ENCODE measurements at regions not wholly inside any gene's neighbourhood (a gene's known extent, or its start where the extent isn't known, plus 50 kb on each side); places are given as distances from the start of the nearest gene placed in this dataset.
"Not testable (repeated sequence)": the region's sequence is repeated elsewhere in the genome, so short reads cannot be mapped to it uniquely, and the experiment has no call there.

DNA sequence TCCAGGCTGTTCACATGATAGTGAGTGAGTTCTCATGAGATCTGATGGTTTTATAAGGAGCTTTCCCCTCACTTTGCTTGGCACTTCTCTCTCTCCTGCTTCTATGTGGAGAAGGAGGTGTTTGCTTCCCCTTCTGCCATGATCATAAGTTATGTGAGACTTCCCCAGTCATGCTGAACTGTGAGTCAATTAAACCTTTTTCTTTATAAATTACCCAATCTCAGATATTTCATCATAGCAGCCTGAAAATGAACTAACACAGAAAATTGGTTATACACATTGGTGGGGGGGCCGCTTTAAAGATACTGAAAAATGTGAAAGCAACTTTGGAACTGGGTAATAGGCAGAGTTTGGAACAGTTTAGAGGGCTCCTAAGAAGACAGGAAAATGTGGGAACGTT is 741.1 kb upstream of the LUZP2 start:
- intact Hi-C loops (cut with DNase I) = no loop called here
- DNase-seq (ENCODE audit: low spot score) = no peak

DNA sequence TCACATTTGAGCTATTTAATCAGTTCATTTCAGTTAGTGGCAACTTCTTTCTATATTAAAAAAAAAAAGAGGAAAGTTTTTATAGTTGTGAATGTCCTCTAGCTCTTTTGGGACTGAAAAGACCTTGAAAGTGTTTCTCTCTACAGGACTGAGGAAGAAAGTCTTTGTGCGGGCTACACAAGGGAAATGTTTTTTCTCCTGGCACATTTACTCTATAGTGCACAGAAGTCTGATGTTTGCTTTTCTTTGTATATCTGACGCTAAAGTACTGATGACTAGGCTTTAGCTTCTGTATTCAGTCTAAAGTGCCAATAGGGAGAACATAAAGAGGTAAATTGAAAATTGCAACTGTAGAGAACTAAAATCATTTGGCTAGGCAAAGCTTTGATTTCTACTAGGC is 737.4 kb upstream of the LUZP2 start:
- intact Hi-C loops (cut with DNase I) = no loop called here
- DNase-seq (ENCODE audit: low spot score) = no peak

DNA sequence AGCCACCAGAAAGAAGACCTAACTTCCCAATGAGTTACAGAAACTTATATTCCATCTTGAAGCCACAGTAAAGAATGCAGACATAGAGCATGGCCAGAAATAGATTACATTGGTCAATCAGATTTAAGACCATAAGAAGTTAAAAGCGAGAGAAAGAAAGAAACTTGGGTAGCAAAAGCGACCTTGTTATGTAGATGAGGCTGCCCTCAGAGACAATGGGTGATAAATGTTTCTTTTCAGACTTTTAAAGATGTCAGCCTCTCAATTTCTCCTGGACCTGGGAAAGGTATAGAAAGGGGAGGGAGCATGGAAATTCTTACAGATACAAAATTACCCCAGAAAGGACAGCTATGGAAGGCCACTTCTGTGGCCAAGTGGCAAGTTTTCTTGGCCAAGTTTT is 732.6 kb upstream of the LUZP2 start:
- intact Hi-C loops (cut with DNase I) = no loop called here
- DNase-seq (ENCODE audit: low spot score) = no peak

DNA sequence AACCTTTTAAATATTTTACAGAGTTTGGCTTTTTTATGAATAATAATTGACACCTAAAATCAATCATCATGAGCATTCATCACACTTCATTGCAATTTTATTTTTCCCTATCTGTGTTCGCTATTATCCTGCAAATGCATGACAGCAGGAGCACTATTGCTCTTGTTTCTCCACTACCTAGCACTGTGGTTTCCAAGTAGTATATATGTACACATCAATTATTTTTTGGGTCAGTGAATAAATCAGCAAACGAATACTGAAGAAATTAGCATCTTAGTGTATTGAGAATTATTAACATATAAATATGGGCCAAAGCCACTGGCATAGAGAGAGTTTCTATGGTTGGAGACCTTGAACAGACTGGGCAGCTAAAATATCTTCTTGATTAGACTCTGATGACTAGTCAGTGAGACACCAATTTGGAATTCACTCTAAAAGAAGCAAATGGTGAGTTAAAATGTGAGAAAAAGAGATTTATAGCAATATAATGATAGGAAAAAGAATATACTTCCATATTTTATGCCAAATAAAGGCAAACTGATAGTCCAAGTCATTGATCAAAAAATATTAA is 731.1 kb upstream of the LUZP2 start:
- no peak for DNase-seq (ENCODE audit: low spot score)
- intact Hi-C loops (cut with DNase I) = no loop called here

DNA sequence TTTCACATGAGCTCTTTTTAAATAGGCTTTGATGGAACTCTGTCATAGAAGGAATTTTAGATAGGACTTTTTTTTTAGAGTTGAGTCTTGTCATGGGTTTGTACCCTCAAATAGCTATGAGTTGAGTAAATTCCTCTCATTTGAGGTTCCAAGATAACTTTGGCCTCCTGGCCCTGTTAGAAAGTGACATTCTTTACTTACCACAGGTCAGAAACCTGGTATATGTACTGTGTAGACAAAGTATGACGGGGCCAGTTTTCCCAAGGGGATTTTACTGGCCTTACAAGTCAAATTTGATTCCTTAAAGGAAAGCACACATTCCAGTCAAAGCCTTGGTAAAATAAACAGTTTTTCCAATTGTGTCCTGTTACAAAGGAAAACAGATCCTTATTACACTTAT is 729.3 kb upstream of the LUZP2 start:
- intact Hi-C loops (cut with DNase I) = no loop called here
- DNase-seq (ENCODE audit: low spot score) = no peak

DNA sequence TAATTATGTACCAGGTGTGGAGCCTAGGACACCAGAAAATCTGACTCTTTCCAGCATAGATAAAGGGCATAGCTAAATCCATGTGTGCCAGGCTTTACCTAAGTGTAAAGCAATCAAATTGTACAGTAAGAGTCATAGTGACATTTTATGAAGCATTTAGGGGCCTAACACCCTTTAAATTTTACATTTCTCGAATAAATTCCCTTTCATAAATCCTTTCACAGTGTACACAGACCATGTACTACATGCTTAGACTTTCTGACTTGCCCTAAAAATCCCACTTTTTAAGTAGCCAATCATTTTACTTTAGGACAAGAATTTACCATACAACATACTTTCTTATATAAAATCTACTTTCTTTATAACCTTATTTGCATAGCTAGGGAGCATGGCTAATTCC is 727.6 kb upstream of the LUZP2 start:
- intact Hi-C loops (cut with DNase I) = no loop called here
- no peak for DNase-seq (ENCODE audit: low spot score)

DNA sequence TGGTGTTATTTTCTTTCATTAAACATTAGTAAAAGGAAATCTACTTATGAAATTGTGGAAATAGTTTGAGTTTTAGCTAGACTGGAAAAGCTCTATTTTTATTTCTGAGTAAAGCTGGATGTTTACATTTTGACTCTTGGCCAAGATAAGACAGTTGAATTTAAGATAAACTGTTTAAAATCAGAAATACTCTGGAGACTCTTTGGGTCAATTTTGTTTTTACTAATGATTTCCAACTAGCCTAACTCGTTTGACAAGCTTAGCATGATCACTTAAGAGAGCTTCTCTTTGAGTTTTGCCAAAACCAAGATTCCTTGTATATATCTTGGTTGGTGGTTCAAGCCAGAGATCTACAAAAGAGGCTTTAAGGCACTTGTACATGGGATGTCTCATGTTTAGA is 724.8 kb upstream of the LUZP2 start:
- DNase-seq (ENCODE audit: low spot score) = no peak
- intact Hi-C loops (cut with DNase I) = no loop called here

DNA sequence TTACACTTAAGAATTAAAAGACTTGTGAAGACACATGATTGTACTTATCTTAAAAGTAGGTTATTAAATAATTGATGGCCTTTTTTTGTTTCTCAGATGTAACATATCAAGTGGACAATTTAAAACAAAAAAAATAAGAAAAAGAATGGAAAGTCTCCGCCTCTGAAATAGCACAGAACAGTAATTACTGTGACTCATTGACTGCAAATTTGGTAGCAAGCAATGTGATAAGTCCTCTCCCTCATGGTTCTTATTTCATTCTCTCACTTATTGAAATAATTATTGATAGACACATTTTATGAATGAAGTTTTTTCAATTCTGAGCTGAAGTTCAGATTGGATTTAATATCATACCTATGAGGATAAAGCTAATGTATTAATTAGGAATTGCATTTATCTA is 717.9 kb upstream of the LUZP2 start:
- intact Hi-C loops (cut with DNase I) = no loop called here
- no peak for DNase-seq (ENCODE audit: low spot score)

DNA sequence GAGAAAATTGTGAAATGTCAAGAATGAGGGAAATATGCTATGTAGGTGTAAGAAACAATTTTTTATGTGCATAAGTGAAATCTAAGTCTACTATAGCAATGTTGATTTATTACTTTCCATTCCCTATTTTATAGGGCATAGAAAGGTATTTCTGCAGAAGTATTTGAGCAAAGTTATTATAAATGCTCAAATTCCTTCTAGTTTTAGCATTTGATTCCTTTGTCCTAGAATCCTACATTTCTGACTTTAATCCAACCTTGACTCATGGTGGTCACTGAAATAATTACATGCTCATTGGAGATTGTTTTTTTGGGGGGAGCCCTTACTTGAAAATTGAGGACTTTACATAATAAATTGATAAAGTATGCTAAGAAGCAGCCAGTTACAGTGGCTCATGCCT is 716.6 kb upstream of the LUZP2 start:
- intact Hi-C loops (cut with DNase I) = no loop called here
- DNase-seq (ENCODE audit: low spot score) = no peak

DNA sequence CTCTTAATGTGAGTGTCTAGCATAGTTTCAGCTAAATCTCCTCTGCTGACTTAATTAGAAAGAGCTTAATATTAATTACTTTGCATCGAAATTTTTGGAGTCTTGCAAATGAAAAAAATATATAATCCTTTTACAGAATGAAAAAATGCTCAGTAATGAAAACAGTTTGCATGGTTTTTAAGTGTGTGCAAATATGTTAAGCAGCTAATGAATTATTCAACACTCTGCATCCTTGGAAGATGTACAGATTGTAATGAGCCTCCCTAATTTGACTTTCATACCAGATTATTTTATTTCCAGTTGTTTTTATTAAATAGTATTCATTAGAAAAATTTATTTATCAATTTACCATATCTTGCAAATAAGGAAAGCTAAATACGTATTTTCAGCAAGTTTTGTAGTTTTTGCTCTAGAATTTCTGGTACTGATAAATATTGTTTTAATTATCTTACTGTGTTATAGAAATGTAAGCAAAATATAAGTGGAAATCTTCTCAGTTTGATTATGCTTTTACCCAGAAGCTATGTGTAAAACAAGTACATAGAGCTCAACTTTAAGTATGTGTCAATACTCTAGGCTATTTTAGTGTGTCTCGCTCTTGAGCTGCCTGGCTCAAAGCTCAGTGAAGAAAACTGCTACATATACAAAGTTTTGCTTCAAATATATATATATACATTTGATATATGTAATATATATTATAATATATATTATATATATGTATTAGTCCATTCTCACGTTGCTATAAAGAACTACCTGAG is 714.9 kb upstream of the LUZP2 start:
- intact Hi-C loops (cut with DNase I) = no loop called here
- no peak for DNase-seq (ENCODE audit: low spot score)

DNA sequence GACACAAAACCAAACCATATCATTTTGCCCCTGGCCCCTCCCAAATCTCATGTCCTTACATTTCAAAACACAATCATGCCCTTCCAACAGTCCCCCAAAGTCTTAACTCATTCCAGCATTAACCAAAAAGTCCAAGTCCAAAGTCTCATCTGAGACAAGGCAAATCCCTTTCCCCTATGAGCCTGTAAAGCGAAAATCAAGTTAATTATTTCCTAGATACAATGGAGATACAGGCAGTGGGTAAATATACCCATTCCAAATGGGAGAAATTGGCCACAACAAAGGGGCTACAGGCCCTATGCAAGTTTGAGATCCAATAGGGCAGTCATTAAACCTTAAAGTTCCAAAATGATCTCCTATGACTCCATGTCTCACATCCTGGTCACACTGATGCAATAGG is 709.9 kb upstream of the LUZP2 start:
- DNase-seq (ENCODE audit: low spot score); intact Hi-C loops (cut with DNase I): not testable (repeated sequence)

DNA sequence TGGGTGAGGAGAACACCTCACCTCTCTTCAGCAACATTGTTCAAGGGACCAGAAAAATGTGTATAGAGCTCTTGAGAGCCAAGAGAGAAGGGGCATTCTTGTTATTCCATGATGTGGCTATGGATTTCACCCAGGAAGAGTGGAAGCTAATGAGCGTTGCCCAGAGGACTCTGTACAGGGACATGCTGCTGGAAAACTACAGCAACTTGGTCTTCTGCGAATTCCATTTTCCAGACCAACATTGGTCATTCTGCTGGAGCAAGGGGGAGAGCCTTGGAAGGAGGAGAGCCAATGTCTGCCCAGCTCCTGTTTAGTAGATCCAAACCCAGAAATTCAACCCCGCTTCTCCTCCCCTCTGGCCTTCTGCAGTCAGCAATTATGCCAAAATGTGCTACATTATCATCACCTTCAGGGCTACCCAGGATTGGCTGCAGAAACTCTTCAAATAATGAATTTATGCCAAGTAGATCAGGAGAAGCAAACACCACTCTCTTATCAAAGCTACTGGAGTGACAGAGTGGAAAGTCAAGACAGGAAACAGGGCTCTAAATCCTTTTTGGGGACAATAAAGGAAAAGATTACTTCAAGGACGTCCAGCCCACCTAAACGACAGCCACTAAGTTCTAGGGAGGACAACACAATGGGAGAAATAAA is 707.5 kb upstream of the LUZP2 start:
- DNase-seq (ENCODE audit: low spot score) = no peak
- intact Hi-C loops (cut with DNase I) = no loop called here

DNA sequence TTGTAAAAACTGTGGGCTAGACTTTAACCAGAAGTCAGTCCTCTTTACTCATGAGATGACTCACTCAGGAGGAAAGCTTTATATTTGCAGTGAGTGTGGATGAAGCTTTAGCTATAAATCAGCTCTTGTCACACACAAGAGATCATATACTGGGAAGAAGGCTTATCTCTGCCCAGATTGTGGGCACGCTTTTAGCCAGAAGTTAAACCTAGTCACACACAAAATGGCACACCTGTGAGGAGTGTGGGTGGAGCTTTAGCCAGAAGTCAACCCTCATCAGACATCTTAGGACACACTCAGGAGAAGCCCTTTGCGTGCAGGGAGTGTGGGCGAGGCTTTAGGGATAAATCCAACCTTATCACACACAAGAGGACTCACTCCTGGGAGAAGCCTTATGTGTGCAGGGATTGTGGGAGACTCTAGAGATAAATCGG is 706.9 kb upstream of the LUZP2 start:
- no peak for DNase-seq (ENCODE audit: low spot score)
- intact Hi-C loops (cut with DNase I) = no loop called here

DNA sequence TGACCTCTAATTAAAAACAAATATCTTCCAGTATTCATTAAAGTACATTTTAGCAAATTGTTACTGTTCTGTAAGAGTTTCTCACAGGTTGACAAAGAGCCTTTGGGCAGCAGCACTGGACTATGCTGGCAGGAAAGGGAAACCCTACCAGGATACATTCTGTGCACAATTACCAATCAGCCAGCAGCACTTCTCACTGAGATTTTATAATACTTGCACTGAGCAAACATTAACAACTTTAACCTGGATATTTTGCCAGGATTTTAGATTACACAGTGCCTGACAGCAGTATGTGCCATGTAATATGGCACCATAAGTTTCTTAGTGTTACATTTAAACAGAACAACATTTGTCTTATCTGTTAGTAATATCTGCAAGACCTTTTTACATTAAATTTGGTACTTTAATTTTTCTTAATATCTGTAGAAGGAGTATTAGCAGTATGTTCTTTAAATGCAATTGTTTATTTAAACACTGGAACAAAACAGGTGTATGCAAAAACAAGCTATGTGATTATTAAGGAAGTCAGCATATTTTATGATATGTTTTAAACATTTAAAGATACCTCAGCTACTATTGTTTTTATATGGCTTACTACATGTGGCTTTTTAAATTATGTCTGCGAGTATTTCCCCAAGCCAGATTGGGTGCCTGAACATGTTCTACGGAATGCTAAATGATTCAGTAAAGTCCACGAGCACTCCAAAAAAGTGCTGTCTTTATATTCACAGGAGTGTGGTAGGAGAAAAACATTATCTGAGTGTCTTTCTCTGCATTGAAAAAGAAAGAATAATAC is 699.0 kb upstream of the LUZP2 start:
- DNase-seq (ENCODE audit: low spot score) = no peak
- intact Hi-C loops (cut with DNase I) = no loop called here

DNA sequence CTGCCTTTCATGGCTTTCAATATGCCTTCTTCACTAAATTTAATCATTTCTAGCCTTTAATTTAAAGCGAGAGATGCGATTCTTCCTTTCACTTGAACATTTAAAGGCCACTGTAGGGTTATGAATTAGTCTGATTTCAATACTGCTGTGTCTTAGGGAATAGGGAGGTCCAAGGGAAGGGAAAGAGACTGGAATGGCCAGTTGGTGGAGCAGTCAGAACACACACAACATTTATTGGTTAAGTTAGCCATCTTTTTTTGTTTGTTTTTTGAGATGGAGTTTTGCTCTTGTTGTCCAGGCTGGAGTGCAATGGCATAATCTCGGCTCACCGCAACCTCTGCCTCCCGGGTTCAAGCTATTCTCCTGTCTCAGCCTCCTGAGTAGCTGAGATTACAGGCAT is 662.5 kb upstream of the LUZP2 start:
- intact Hi-C loops (cut with DNase I); DNase-seq (ENCODE audit: low spot score): not testable (repeated sequence)

DNA sequence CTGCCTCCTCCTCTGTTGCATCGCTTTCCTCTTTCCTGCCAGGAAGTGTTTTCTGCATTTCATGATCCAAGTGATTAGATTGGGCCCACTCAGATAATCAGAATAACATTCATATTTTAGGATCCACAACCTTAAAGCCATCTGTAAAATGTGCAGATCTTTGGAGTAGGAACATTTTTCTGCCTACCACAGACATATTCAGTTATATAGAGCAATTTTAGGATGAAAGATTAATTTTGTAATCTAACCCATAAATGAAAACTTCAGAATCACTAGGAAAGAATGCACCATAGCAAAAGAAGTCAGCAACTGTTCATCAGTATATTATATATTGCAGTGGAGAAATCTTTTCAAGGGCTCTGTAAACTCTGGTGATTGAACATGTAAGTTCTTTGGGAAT is 659.9 kb upstream of the LUZP2 start:
- no peak for DNase-seq (ENCODE audit: low spot score)
- intact Hi-C loops (cut with DNase I) = no loop called here

DNA sequence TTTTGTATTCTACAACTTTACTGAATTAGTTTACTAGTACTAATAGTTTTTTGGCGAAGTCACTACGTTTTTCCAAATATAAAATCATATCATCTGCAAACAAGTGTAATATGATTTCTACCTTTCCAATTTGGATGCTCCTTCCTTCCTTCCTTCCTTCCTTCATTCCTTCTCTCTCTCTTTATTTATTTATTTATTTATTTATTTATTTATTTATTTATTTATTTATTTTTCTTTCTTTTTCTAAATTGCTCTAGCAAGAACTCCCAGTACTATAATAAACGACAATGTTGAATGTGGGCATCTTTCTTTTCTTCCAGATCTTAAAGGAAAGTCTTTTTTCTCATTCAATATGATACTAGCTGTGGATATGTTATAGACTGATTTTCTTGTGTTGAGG is 656.0 kb upstream of the LUZP2 start:
- intact Hi-C loops (cut with DNase I) = no loop called here
- no peak for DNase-seq (ENCODE audit: low spot score)

DNA sequence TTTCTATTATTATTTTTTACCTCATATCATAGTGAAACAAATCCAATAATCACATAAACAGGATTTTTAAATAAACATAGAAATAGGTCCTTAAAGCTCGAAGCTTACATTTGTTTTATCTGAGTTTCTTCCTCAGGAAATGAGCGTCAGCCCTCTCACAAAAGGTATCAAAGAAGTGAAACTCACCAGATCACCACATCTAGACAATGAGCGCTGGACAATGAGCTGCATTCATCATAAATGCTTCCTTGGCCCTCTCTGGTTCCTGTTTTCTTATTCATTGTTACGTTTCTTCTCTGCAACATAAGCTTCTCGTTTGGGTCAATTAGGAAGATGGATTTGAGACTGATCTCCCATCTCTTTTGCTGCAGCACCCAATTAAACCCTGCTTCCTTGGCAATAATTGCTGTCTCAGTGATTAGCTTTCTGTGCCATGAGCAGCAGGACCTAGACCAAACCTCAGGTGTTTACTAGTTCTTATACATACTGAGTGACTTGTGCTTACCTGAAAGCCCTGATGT is 649.9 kb upstream of the LUZP2 start:
- intact Hi-C loops (cut with DNase I) = no loop called here
- no peak for DNase-seq (ENCODE audit: low spot score)

DNA sequence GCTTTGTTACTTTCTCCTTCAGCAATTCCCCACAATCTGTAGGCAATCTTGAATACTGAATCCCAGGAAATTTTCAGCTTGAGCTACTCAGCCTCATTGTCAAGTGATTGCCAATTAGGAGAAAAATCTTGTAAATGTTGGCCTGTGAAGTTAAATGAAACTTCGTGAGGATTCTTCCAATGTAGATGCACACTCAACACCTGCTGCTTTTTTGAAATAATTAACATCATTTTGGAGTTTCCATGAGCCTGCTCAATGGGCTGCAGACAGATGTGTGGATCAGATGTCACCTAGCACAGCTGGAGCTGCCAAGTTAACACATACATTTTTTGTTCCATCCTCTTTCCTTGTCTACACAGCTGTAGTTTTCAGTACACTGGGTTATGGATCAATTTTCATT is 645.6 kb upstream of the LUZP2 start:
- intact Hi-C loops (cut with DNase I) = no loop called here
- DNase-seq (ENCODE audit: low spot score) = no peak

DNA sequence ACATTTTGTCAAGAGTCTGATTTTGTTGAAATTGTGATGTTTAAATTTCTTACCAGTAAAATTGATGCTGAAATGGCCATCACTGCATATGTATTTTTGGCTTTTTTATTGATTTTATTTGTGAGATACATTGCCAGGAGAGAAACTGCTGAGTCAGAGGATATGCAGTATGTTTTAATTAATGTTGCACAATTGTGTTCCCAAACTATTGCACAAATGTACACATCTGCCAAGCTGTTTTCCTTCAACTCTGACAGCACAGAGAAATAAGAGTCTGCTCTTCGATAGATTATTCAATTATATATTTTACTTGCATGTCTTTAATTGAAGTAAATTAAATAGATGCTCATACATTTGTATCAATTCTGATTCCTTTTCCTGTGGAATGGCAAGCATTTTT is 640.2 kb upstream of the LUZP2 start:
- no peak for DNase-seq (ENCODE audit: low spot score)
- intact Hi-C loops (cut with DNase I) = no loop called here
